MCF 10A (cell line): ENCODE measurements at regions not wholly inside any gene's neighbourhood (a gene's known extent, or its start where the extent isn't known, plus 50 kb on each side); places are given as distances from the start of the nearest gene placed in this dataset.

Source experiments
- BruUV-seq: library from RNA; stranded (reverse); fragments of 400-500 nt; replicated peaks from 2 replicates; lab custom pipeline; 2021; lab: Mats Ljungman, UMichigan
- CTCF ChIA-PET: fragments of 300-600 bp; sonication (Branson Sonifier 250); formaldehyde crosslinking; extraction: SDS; loops from one replicate; lab custom pipeline; 2021; ENCODE audit warnings: antibody characterized with exemption, inconsistent platforms; lab: Yijun Ruan, JAX
- POLR2A ChIA-PET: fragments of 300-600, 350-650 bp; sonication (Branson Sonifier 250); formaldehyde crosslinking; extraction: SDS; loops from one replicate; lab custom pipeline; 2020; ENCODE audit warnings: antibody characterized with exemption, inconsistent platforms; lab: Yijun Ruan, JAX
- DNase-seq: peaks from one replicate; pipeline ENCODE4 v3.0.0-alpha.2; 2018; ENCODE audit not compliant: unreplicated experiment
- H3K27ac Mint-ChIP-seq: one replicate; pipeline ENCODE4 v1.8.0; 2022; ENCODE audit warnings: mild to moderate bottlenecking, low read depth, mixed read lengths; ENCODE audit not compliant: unreplicated experiment
- H3K27me3 Mint-ChIP-seq: one replicate; pipeline ENCODE4 v1.8.0; 2022; ENCODE audit warnings: mixed read lengths; ENCODE audit not compliant: insufficient read depth, unreplicated experiment
- H3K36me3 Mint-ChIP-seq: one replicate; pipeline ENCODE4 v1.8.0; 2022; ENCODE audit warnings: mild to moderate bottlenecking, moderate library complexity, mixed read lengths; ENCODE audit not compliant: insufficient read depth, unreplicated experiment
- H3K4me1 Mint-ChIP-seq: one replicate; pipeline ENCODE4 v1.8.0; 2022; ENCODE audit warnings: mixed read lengths; ENCODE audit not compliant: insufficient read depth, unreplicated experiment
- H3K4me3 Mint-ChIP-seq: one replicate; pipeline ENCODE4 v1.8.0; 2022; ENCODE audit warnings: mild to moderate bottlenecking, moderate library complexity, mixed read lengths; ENCODE audit not compliant: unreplicated experiment
- H3K9me3 Mint-ChIP-seq: one replicate; pipeline ENCODE4 v1.8.0; 2022; ENCODE audit warnings: mixed read lengths; ENCODE audit not compliant: unreplicated experiment
- intact Hi-C: fragments of 100-400 bp; cut with micrococcal nuclease; formaldehyde crosslinking; loops from 2 replicates; pipeline ENCODE4 v1.14.1; 2022
- TF ChIP-seq, protein P1 (sequence below): fragments of 200-600 bp; IDR thresholded peaks from one replicate; pipeline ENCODE4 v1.8.0; 2022; ENCODE audit warnings: antibody characterized with exemption, mild to moderate bottlenecking; ENCODE audit not compliant: unreplicated experiment

DNA sequence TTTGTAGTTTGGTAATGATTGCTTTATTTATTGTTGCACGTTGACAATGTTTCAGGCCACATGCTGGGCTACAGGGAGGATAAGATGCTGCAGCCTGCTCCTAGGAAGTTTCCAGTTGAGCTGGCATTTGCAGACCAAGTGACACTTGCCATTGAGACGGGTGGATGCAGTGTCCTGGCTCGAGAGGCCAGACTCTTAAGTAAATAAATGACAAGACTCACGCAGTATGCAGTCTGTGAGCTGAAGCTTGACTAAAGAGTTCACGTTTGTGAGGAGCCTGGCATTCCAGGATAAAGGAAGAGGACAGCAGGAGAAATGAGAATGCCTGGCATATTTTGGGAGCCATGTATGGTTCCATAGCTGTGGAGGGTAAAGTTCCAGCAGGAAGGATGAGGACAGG, 105.8 kb downstream of the BAMBI start:
- no peak overlapping the region for H3K27ac Mint-ChIP-seq
- TF ChIP-seq, protein P1, sequence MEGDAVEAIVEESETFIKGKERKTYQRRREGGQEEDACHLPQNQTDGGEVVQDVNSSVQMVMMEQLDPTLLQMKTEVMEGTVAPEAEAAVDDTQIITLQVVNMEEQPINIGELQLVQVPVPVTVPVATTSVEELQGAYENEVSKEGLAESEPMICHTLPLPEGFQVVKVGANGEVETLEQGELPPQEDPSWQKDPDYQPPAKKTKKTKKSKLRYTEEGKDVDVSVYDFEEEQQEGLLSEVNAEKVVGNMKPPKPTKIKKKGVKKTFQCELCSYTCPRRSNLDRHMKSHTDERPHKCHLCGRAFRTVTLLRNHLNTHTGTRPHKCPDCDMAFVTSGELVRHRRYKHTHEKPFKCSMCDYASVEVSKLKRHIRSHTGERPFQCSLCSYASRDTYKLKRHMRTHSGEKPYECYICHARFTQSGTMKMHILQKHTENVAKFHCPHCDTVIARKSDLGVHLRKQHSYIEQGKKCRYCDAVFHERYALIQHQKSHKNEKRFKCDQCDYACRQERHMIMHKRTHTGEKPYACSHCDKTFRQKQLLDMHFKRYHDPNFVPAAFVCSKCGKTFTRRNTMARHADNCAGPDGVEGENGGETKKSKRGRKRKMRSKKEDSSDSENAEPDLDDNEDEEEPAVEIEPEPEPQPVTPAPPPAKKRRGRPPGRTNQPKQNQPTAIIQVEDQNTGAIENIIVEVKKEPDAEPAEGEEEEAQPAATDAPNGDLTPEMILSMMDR: no peak
- H3K27me3 Mint-ChIP-seq: peaks cover 30% of the 10 kb centered on the region
- POLR2A ChIA-PET: no interaction called here
- no peaks in the 10 kb centered on the region for H3K36me3 Mint-ChIP-seq
- intact Hi-C loops: no loop called here
- no peaks in the 10 kb centered on the region for H3K4me1 Mint-ChIP-seq
- DNase-seq: no peak
- CTCF ChIA-PET: interaction anchor here (0.5 kb wide), 1 partner anchor 663 kb away, joined by 3 read pairs; no protein-coding TSS in a partner anchor
- H3K4me3 Mint-ChIP-seq: no peak overlapping the region
- no peaks in the 10 kb centered on the region for H3K9me3 Mint-ChIP-seq
- BruUV-seq: no TSS peak

DNA sequence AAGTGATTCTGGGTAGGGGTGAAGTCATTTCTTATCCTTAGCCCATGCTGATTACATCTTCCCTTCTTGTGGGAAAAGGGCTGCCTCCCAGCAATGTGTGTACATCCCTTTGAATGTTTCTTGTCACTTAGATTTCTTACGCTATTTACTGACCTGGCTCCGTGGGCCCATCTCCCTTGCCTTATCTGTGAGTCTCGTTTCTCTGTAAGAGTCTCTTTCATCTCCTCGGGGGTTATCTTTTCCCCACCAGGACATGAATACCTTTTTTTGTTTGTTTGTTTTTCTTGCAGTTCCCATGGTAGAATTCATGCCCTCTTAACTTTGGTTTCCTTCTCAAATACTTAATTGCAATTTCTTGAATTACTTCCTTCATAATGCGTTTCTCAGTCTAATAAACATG, 107.7 kb downstream of the BAMBI start:
- no peaks in the 10 kb centered on the region for H3K36me3 Mint-ChIP-seq
- CTCF ChIA-PET: no interaction called here
- H3K4me1 Mint-ChIP-seq: no peaks in the 10 kb centered on the region
- H3K9me3 Mint-ChIP-seq: no peaks in the 10 kb centered on the region
- H3K4me3 Mint-ChIP-seq: no peak overlapping the region
- TF ChIP-seq, protein P1: no peak
- DNase-seq: no peak
- BruUV-seq: no TSS peak
- peaks cover 49% of the 10 kb centered on the region for H3K27me3 Mint-ChIP-seq
- intact Hi-C loops: no loop called here
- POLR2A ChIA-PET: no interaction called here
- no peak overlapping the region for H3K27ac Mint-ChIP-seq

DNA sequence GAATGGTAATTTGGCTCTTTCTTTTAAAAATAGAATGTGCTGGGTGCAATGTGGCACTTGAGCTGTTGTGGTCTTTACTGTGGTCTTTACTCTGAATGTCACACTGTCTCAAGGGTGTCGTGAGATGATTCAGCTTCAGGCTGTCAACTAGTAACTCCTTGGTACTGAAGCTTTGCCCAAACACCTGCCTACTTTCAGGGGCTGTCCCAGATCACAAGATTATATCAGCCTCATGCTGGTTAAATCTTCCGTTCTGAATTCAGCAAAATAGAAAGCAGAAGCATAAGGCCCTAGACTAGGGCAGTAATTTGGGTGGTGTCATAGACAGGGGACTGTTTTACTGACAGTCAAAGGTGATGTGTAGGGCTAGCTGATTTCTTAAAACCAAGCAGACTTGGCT, 110.9 kb downstream of the BAMBI start:
- no peak overlapping the region for H3K4me3 Mint-ChIP-seq
- BruUV-seq: no TSS peak
- intact Hi-C loops: no loop called here
- TF ChIP-seq, protein P1: no peak
- H3K36me3 Mint-ChIP-seq: no peaks in the 10 kb centered on the region
- H3K27ac Mint-ChIP-seq: no peak overlapping the region
- ChIA-PET POLR2A (no interaction called here), CTCF (interaction anchor here (0.6 kb wide), 1 partner anchor 1122 kb away, joined by 3 read pairs; no protein-coding TSS in a partner anchor)
- H3K27me3 Mint-ChIP-seq: peaks cover 54% of the 10 kb centered on the region
- H3K9me3 Mint-ChIP-seq: no peaks in the 10 kb centered on the region
- no peaks in the 10 kb centered on the region for H3K4me1 Mint-ChIP-seq
- DNase-seq: no peak

DNA sequence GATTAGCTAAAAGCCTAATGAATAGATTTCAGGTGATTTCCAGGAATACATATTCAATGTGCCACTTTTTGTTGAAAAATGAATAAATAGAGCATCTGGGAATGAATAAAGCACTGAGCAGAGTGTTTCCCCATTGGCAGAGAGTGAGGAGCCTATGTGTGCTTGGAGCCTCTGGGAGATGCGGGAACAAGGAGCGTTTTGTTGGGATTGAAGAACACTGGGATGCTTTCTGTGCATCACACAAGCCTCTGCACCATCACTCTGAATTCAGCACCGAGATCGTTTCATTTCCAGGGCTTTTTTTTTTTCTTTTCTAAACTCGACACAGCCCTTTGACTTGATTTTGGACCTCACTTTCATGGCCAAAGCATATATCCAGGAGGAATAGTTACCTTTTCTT, 111.4 kb downstream of the BAMBI start:
- intact Hi-C loops: no loop called here
- Mint-ChIP-seq H3K4me1 (no peaks in the 10 kb centered on the region), H3K36me3 (no peaks in the 10 kb centered on the region), H3K27ac (no peak overlapping the region), H3K9me3 (no peaks in the 10 kb centered on the region), H3K4me3 (no peak overlapping the region), H3K27me3 (peaks cover 54% of the 10 kb centered on the region)
- BruUV-seq: no TSS peak
- TF ChIP-seq, protein P1: no peak
- ChIA-PET POLR2A (no interaction called here), CTCF (no interaction called here)
- DNase-seq: no peak
